ENCODE measurements at regions not wholly inside any gene's neighbourhood (a gene's known extent, or its start where the extent isn't known, plus 50 kb on each side); places are given as distances from the start of the nearest gene placed in this dataset.

DNA sequence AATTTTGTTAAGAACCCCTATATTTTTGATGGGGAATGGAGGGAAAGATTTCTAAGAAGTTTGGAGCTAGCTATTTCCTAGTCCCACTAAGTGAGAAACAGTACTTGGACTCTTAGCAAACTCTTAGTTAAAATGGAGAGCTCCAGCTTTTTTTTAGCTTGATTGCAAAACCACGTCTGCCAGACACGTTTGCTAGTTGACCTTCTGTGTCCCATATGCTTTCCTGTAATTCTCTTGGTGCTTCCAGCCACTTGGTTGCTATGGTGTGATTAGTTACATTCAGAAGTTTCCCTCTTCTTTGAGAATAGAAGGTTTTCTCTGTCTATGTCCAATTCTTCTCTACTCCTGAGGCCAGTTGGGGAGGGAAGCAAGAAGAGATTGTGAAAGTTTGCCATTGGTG lies 417.0 kb upstream of the TLE4 start:
- Histone ChIP-seq H2BK15ac (ENCODE audit: low read depth, poor library complexity, severe bottlenecking) (no peak overlapping the region), H3K23ac (ENCODE audit: low read length in 2 of 2) (no peak overlapping the region), H2AFZ (ENCODE audit: low read depth, low read length) (no peak overlapping the region), H3K9me3 (ENCODE audit: control insufficient read depth, low read length) (no peaks in the 10 kb centered on the region), H2BK5ac (ENCODE audit: low read depth, low read length, poor library complexity, severe bottlenecking) (no peak overlapping the region), H3K27ac (ENCODE audit: low read length, poor library complexity, severe bottlenecking) (no peak overlapping the region), H3K4me3 (ENCODE audit: insufficient read depth in 1 of 2, low read depth in 1 of 2, low read length in 2 of 2) (no peak overlapping the region), H2BK120ac (ENCODE audit: low read depth, low read length) (no peak overlapping the region), H3K14ac (ENCODE audit: low read length in 2 of 2) (no peak overlapping the region), H3K36me3 (ENCODE audit: control insufficient read depth in 1 of 2, insufficient read depth in 2 of 2, low read depth in 1 of 2, low read length in 2 of 2) (no peaks in the 10 kb centered on the region), H3K9ac (ENCODE audit: low read length) (no peak overlapping the region), H3K27me3 (ENCODE audit: control insufficient read depth in 1 of 2, insufficient read depth in 1 of 2, low read length in 2 of 2) (no peaks in the 10 kb centered on the region), H3K4me2 (ENCODE audit: low read length, poor library complexity, severe bottlenecking) (no peak overlapping the region), H3K18ac (ENCODE audit: low read depth in 1 of 2, low read length in 2 of 2) (no peak overlapping the region), H3K4me1 (ENCODE audit: control insufficient read depth, insufficient read depth, low read depth, low read length) (no peaks in the 10 kb centered on the region), H4K91ac (ENCODE audit: low read length) (no peak overlapping the region), H3K79me1 (replicated peaks; ENCODE audit: low read length, poor library complexity, severe bottlenecking) (no peaks in the 10 kb centered on the region), H4K8ac (ENCODE audit: low read length) (no peak overlapping the region), H2BK12ac (ENCODE audit: low read length in 2 of 2) (no peak overlapping the region), H2AK5ac (ENCODE audit: low read length, severe bottlenecking) (no peak overlapping the region), H3K4ac (ENCODE audit: low read depth in 1 of 2, low read length in 2 of 2) (no peak overlapping the region)
- DNase-seq, result peak; percentile 53
- 28% methylated on average over 2 of the region's 2 CpGs for WGBS

DNA sequence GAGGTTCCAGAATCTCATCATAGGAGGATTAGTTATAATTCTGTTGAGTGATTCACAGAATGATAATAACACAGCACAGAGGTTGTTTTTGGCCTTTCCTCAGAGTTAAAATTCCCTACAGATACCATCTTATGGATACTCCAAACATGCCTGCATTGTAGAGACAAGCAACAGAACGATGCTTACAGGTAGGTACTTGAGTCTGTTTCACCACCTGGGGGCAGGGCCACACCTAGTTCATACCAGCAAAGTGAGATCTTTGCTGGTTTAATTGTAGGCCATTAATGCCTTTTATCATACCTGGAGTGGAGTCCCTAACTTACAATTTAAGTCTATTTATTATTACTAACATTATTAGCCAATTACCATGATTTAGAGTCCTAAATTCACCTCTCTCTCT lies 416.5 kb upstream of the TLE4 start:
- Histone ChIP-seq H3K36me3 (ENCODE audit: control insufficient read depth in 1 of 2, insufficient read depth in 2 of 2, low read depth in 1 of 2, low read length in 2 of 2) (no peaks in the 10 kb centered on the region), H4K8ac (ENCODE audit: low read length) (no peak overlapping the region), H3K9me3 (ENCODE audit: control insufficient read depth, low read length) (no peaks in the 10 kb centered on the region), H2AK5ac (ENCODE audit: low read length, severe bottlenecking) (no peak overlapping the region), H2AFZ (ENCODE audit: low read depth, low read length) (no peak overlapping the region), H3K4me1 (ENCODE audit: control insufficient read depth, insufficient read depth, low read depth, low read length) (no peaks in the 10 kb centered on the region), H3K27ac (ENCODE audit: low read length, poor library complexity, severe bottlenecking) (no peak overlapping the region), H3K4me3 (ENCODE audit: insufficient read depth in 1 of 2, low read depth in 1 of 2, low read length in 2 of 2) (no peak overlapping the region), H2BK12ac (ENCODE audit: low read length in 2 of 2) (no peak overlapping the region), H3K18ac (ENCODE audit: low read depth in 1 of 2, low read length in 2 of 2) (no peak overlapping the region), H2BK15ac (ENCODE audit: low read depth, poor library complexity, severe bottlenecking) (no peak overlapping the region), H3K9ac (ENCODE audit: low read length) (no peak overlapping the region), H2BK120ac (ENCODE audit: low read depth, low read length) (no peak overlapping the region), H4K91ac (ENCODE audit: low read length) (no peak overlapping the region), H3K27me3 (ENCODE audit: control insufficient read depth in 1 of 2, insufficient read depth in 1 of 2, low read length in 2 of 2) (no peaks in the 10 kb centered on the region), H3K23ac (ENCODE audit: low read length in 2 of 2) (no peak overlapping the region), H3K14ac (ENCODE audit: low read length in 2 of 2) (no peak overlapping the region), H3K4ac (ENCODE audit: low read depth in 1 of 2, low read length in 2 of 2) (no peak overlapping the region), H2BK5ac (ENCODE audit: low read depth, low read length, poor library complexity, severe bottlenecking) (no peak overlapping the region), H3K79me1 (replicated peaks; ENCODE audit: low read length, poor library complexity, severe bottlenecking) (no peaks in the 10 kb centered on the region), H3K4me2 (ENCODE audit: low read length, poor library complexity, severe bottlenecking) (no peak overlapping the region)
- 100% methylated on average over 1 of the region's 1 CpG for WGBS
- DNase-seq, result no peak

DNA sequence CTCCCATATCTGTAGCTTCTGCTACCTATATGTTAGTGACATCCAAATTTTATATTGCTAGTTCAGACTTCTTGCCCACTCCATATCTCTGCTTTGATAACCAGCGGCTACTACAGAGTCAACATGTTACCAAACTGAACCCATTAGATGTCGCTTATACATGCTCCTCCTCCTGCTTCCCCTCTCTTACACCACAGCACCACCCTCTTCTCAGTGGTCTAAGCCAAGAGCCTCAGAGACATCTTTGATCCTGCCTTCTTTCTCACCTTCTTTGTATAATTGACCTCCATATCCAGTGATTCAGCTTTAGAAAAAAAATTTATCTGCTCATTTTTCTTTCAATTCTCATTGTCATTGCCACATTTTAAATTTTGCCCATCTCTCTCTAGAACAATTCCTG lies 408.2 kb upstream of the TLE4 start:
- no peak overlapping the region for H4K8ac ChIP-seq (ENCODE audit: low read length)
- H3K18ac ChIP-seq (ENCODE audit: low read depth in 1 of 2, low read length in 2 of 2), result no peak overlapping the region
- H3K4ac ChIP-seq (ENCODE audit: low read depth in 1 of 2, low read length in 2 of 2), result no peak overlapping the region
- H2AFZ ChIP-seq (ENCODE audit: low read depth, low read length), result no peak overlapping the region
- H3K36me3 ChIP-seq (ENCODE audit: control insufficient read depth in 1 of 2, insufficient read depth in 2 of 2, low read depth in 1 of 2, low read length in 2 of 2), result no peaks in the 10 kb centered on the region
- H2BK120ac ChIP-seq (ENCODE audit: low read depth, low read length), result no peak overlapping the region
- H2BK15ac ChIP-seq (ENCODE audit: low read depth, poor library complexity, severe bottlenecking), result no peak overlapping the region
- DNase-seq, result no peak
- no peak overlapping the region for H4K91ac ChIP-seq (ENCODE audit: low read length)
- no peak overlapping the region for H2BK5ac ChIP-seq (ENCODE audit: low read depth, low read length, poor library complexity, severe bottlenecking)
- H3K9ac ChIP-seq (ENCODE audit: low read length), result no peak overlapping the region
- WGBS, result 99% methylated on average over 2 of the region's 2 CpGs
- no peak overlapping the region for H3K23ac ChIP-seq (ENCODE audit: low read length in 2 of 2)
- H2BK12ac ChIP-seq (ENCODE audit: low read length in 2 of 2), result no peak overlapping the region
- H3K9me3 ChIP-seq (ENCODE audit: control insufficient read depth, low read length), result no peaks in the 10 kb centered on the region
- peaks cover 3% of the 10 kb centered on the region in 2 experiments for H3K27me3 ChIP-seq (ENCODE audit: control insufficient read depth in 1 of 2, insufficient read depth in 1 of 2, low read length in 2 of 2)
- H2AK5ac ChIP-seq (ENCODE audit: low read length, severe bottlenecking), result no peak overlapping the region
- H3K27ac ChIP-seq (ENCODE audit: low read length, poor library complexity, severe bottlenecking), result no peak overlapping the region
- H3K4me2 ChIP-seq (ENCODE audit: low read length, poor library complexity, severe bottlenecking), result no peak overlapping the region
- H3K14ac ChIP-seq (ENCODE audit: low read length in 2 of 2), result no peak overlapping the region
- no peak overlapping the region for H3K4me3 ChIP-seq (ENCODE audit: insufficient read depth in 1 of 2, low read depth in 1 of 2, low read length in 2 of 2)
- H3K4me1 ChIP-seq (ENCODE audit: control insufficient read depth, insufficient read depth, low read depth, low read length), result no peaks in the 10 kb centered on the region
- H3K79me1 ChIP-seq (replicated peaks; ENCODE audit: low read length, poor library complexity, severe bottlenecking), result no peaks in the 10 kb centered on the region

DNA sequence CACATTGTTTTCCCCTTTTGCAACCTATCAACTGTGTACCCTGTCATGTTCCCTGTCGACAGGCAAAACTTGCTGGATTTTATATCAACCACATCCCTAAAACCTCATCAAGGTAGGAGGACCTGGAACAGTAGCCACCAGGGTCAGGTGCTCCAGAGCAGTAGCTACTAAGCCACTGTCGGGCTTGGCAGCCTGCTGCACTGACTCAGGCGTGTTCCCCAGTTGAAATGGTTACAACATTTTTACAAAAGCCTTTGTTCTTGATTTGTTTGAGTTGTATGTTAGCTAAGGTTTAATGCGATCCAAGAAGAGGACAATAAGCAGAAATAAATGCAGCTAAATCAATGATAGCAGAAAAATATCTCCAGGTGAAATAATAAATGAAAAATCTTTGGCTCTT lies 407.4 kb upstream of the TLE4 start:
- no peak overlapping the region for H4K8ac ChIP-seq (ENCODE audit: low read length)
- H3K36me3 ChIP-seq (ENCODE audit: control insufficient read depth in 1 of 2, insufficient read depth in 2 of 2, low read depth in 1 of 2, low read length in 2 of 2), result no peaks in the 10 kb centered on the region
- no peak overlapping the region for H4K91ac ChIP-seq (ENCODE audit: low read length)
- no peak overlapping the region for H3K27ac ChIP-seq (ENCODE audit: low read length, poor library complexity, severe bottlenecking)
- peaks cover 3% of the 10 kb centered on the region in 2 experiments for H3K27me3 ChIP-seq (ENCODE audit: control insufficient read depth in 1 of 2, insufficient read depth in 1 of 2, low read length in 2 of 2)
- H3K4me2 ChIP-seq (ENCODE audit: low read length, poor library complexity, severe bottlenecking), result no peak overlapping the region
- no peak overlapping the region for H3K14ac ChIP-seq (ENCODE audit: low read length in 2 of 2)
- no peak overlapping the region for H3K18ac ChIP-seq (ENCODE audit: low read depth in 1 of 2, low read length in 2 of 2)
- WGBS, result 100% methylated on average over 3 of the region's 4 CpGs
- H3K9ac ChIP-seq (ENCODE audit: low read length), result no peak overlapping the region
- no peak overlapping the region for H3K4me3 ChIP-seq (ENCODE audit: insufficient read depth in 1 of 2, low read depth in 1 of 2, low read length in 2 of 2)
- no peak overlapping the region for H2BK120ac ChIP-seq (ENCODE audit: low read depth, low read length)
- H3K79me1 ChIP-seq (replicated peaks; ENCODE audit: low read length, poor library complexity, severe bottlenecking), result no peaks in the 10 kb centered on the region
- peak overlapping the region in 1 of 2 experiments; percentile 82 for H2BK12ac ChIP-seq (ENCODE audit: low read length in 2 of 2)
- H2AK5ac ChIP-seq (ENCODE audit: low read length, severe bottlenecking), result no peak overlapping the region
- no peak overlapping the region for H2BK15ac ChIP-seq (ENCODE audit: low read depth, poor library complexity, severe bottlenecking)
- H2AFZ ChIP-seq (ENCODE audit: low read depth, low read length), result no peak overlapping the region
- H2BK5ac ChIP-seq (ENCODE audit: low read depth, low read length, poor library complexity, severe bottlenecking), result no peak overlapping the region
- H3K4me1 ChIP-seq (ENCODE audit: control insufficient read depth, insufficient read depth, low read depth, low read length), result no peaks in the 10 kb centered on the region
- H3K4ac ChIP-seq (ENCODE audit: low read depth in 1 of 2, low read length in 2 of 2), result no peak overlapping the region
- H3K23ac ChIP-seq (ENCODE audit: low read length in 2 of 2), result no peak overlapping the region
- no peaks in the 10 kb centered on the region for H3K9me3 ChIP-seq (ENCODE audit: control insufficient read depth, low read length)
- no peak for DNase-seq
